Sigmoid colon (tissue), 4 donors: ENCODE measurements at regions not wholly inside any gene's neighbourhood (a gene's known extent, or its start where the extent isn't known, plus 50 kb on each side); places are given as distances from the start of the nearest gene placed in this dataset.

ENCODE experiments used
- EP300 ChIP-seq, 4 donors: sonication (generic); formaldehyde crosslinking; IDR thresholded peaks; one replicate each; pipeline ENCODE4 v1.6.1; 2017; ENCODE audit warnings: antibody characterized with exemption in 4 of 4
- TF ChIP-seq, protein P1 (sequence below), 4 experiments: fragments of 450-650 bp in 3 of 4; fragments of 200-600 bp in 1 of 4; IDR thresholded peaks; one replicate each; pipeline ENCODE4 v1.5.1; 2016 to 2019; ENCODE audit warnings: antibody characterized with exemption in 4 of 4, mild to moderate bottlenecking in 3 of 4, moderate library complexity in 2 of 4

DNA sequence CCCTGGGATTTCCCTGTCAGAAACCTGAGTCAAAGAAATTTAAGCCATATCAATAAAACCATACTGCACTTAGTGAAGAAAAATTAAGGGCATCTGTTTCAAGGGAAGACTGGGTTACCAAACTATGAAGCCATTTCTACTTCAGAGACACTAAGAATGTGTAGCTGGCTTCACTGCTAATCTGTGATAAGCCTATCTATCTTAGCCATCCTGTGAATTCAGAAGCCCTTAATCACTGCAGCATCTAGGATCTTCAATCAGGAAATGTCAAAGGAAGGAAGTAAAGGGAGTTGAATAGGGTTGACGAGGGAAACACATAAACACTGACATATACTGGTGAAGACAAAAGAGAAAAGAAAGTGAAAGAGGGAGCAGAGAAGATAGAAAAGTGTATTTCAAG, 777.6 kb upstream of the DIAPH2 start:
- TF ChIP-seq, protein P1, sequence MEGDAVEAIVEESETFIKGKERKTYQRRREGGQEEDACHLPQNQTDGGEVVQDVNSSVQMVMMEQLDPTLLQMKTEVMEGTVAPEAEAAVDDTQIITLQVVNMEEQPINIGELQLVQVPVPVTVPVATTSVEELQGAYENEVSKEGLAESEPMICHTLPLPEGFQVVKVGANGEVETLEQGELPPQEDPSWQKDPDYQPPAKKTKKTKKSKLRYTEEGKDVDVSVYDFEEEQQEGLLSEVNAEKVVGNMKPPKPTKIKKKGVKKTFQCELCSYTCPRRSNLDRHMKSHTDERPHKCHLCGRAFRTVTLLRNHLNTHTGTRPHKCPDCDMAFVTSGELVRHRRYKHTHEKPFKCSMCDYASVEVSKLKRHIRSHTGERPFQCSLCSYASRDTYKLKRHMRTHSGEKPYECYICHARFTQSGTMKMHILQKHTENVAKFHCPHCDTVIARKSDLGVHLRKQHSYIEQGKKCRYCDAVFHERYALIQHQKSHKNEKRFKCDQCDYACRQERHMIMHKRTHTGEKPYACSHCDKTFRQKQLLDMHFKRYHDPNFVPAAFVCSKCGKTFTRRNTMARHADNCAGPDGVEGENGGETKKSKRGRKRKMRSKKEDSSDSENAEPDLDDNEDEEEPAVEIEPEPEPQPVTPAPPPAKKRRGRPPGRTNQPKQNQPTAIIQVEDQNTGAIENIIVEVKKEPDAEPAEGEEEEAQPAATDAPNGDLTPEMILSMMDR (IDR thresholded peaks at IDR 0.05), result no peak
- TF ChIP-seq EP300 (IDR thresholded peaks at IDR 0.05), result no peak
